Stomach (tissue), 8 donors: ENCODE measurements at regions not wholly inside any gene's neighbourhood (a gene's known extent, or its start where the extent isn't known, plus 50 kb on each side); places are given as distances from the start of the nearest gene placed in this dataset.
A peak's percentile ranks its signal among the peaks of the same experiment; 100 is the strongest.
"Not testable (repeated sequence)": the region's sequence is repeated elsewhere in the genome, so short reads cannot be mapped to it uniquely, and the experiment has no call there.

Source experiments
- DNase-seq, 2 donors: peaks; one replicate each; pipeline versions ENCODE4 v3.0.0 to v3.0.0-alpha.2; 2013 to 2019
- H3K27ac ChIP-seq, 5 donors: fragments of 200-600 bp in 4 of 5; sonication (generic) in 4 of 5; one replicate each; pipeline ENCODE4 v1.5.1; 2013 to 2019; ENCODE audit warnings: mild to moderate bottlenecking in 1 of 5, moderate library complexity in 1 of 5
- H3K27me3 ChIP-seq, 3 donors: fragments of 200-600 bp; sonication (generic); one replicate each; pipeline ENCODE4 v1.5.1; 2017 to 2019; ENCODE audit warnings: mixed run types in 1 of 3
- H3K36me3 ChIP-seq, 4 donors: fragments of 200-600 bp; sonication (generic); 1 replicate in 3 of 4; 2 replicates in 1 of 4; pipeline ENCODE4 v1.5.1; 2016 to 2019
- H3K4me1 ChIP-seq, 4 donors: fragments of 200-600 bp; sonication (generic); one replicate each; pipeline ENCODE4 v1.5.1; 2016 to 2019
- H3K4me3 ChIP-seq, 4 donors: fragments of 200-600 bp; sonication (generic) in 3 of 4; one replicate each; pipeline ENCODE4 v1.5.1; 2016 to 2019; ENCODE audit warnings: mild to moderate bottlenecking in 1 of 4
- H3K9me3 ChIP-seq, 4 donors: fragments of 200-600 bp; sonication (generic); one replicate each; pipeline ENCODE4 v1.5.1; 2016 to 2019
- CTCF ChIP-seq, 7 experiments: fragments of 450-650 bp in 4 of 7; fragments of 200-600 bp in 3 of 7; sonication (generic) in 3 of 7; IDR thresholded peaks; one replicate each; pipeline ENCODE4 v1.5.1; 2016 to 2019; ENCODE audit warnings: antibody characterized with exemption in 7 of 7, control low read depth in 2 of 7, mild to moderate bottlenecking in 1 of 7
- EP300 ChIP-seq: sonication (generic); formaldehyde crosslinking; IDR thresholded peaks from one replicate; pipeline ENCODE4 v1.6.1; 2017; ENCODE audit warnings: antibody characterized with exemption
- POLR2A ChIP-seq, 4 donors: fragments of 450-650 bp; IDR thresholded peaks; one replicate each; pipeline ENCODE4 v1.6.1; 2016; ENCODE audit warnings: antibody characterized with exemption in 4 of 4, control low read depth in 2 of 4, mild to moderate bottlenecking in 1 of 4, moderate library complexity in 1 of 4
- POLR2AphosphoS5 ChIP-seq, 3 donors: sonication (generic); formaldehyde crosslinking; IDR thresholded peaks; one replicate each; pipeline ENCODE4 v1.6.1; 2016; ENCODE audit warnings: antibody characterized with exemption in 3 of 3
- WGBS, 5 donors: extraction: QIAGEN DNeasy Blood & Tissue Kit in 3 of 5; methylation state at CpG; one replicate each; pipeline versions ENCODE4 v1.1.5 to v1.1.7; 2013 to 2018; 5-methylcytosine and 5-hydroxymethylcytosine counted together
- intact Hi-C: fragments of 100-400 bp; cut with DNase I; formaldehyde crosslinking; loops from one replicate; pipeline ENCODE4 v1.15.1; 2023; ENCODE audit warnings: low total_unique reads
- donor health status: healthy with polysubstance abuse.
- donor health status: Bipolar disorder and iron deficiency.
- donor health status: healthy.

- DNase-seq, result peak in 1 of 2 donors; percentile 10
These were observed 121.9 kb downstream of the RRAGB start for GRCh38 chrX:55839485-55839884.

GRCh38 chrX:55841962-55842752, 124.6 kb downstream of the RRAGB start:
- TF ChIP-seq POLR2AphosphoS5 (IDR thresholded peaks at IDR 0.05) (no peak), POLR2A (IDR thresholded peaks at IDR 0.05) (no peak), CTCF (IDR thresholded peaks at IDR 0.05) (no peak), EP300 (no peak)
- Histone ChIP-seq H3K27ac (no peak overlapping the region), H3K4me1 (no peaks in the 10 kb centered on the region), H3K27me3 (no peaks in the 10 kb centered on the region), H3K4me3 (no peak overlapping the region), H3K36me3 (no peaks in the 10 kb centered on the region), H3K9me3 (peaks cover 0 to 15% (median 0%) of the 10 kb centered on the region in 4 donors)
- intact Hi-C loops, result no loop called here
- DNase-seq, result no peak
- WGBS, 5 donors, result 48 to 76% (median 67%) methylated on average over 4 of the region's 4 CpGs; no CpG with 5 or more reads in 1 of the 5 donors

More at GRCh38 chrX:55839485-55839884, 121.9 kb downstream of the RRAGB start:
- Histone ChIP-seq H3K4me3 (no peak overlapping the region), H3K4me1 (no peaks in the 10 kb centered on the region), H3K36me3 (no peaks in the 10 kb centered on the region), H3K27ac (no peak overlapping the region), H3K27me3 (no peaks in the 10 kb centered on the region), H3K9me3 (peaks cover 0 to 22% (median 0%) of the 10 kb centered on the region in 4 donors)
- 48 to 72% (median 54%) methylated on average over 1 to 2 of the region's 2 CpGs; no CpG with 5 or more reads in 1 of the 5 donors for WGBS, 5 donors
- TF ChIP-seq EP300 (no peak), CTCF (IDR thresholded peaks at IDR 0.05) (no peak), POLR2A (IDR thresholded peaks at IDR 0.05) (no peak), POLR2AphosphoS5 (IDR thresholded peaks at IDR 0.05) (no peak)
- intact Hi-C loops, result no loop called here

- H3K36me3 ChIP-seq, H3K4me1 ChIP-seq, H3K9me3 ChIP-seq, H3K27me3 ChIP-seq, H3K27ac ChIP-seq, intact Hi-C loops, H3K4me3 ChIP-seq, DNase-seq: not testable (repeated sequence)
- WGBS, 5 donors, result 13 to 50% (median 19%) methylated on average over 4 of the region's 4 CpGs
These were observed 149.2 kb downstream of the RRAGB start for GRCh38 chrX:55866779-55867178.

- DNase-seq, result no peak
- H3K9me3 ChIP-seq, result peaks cover 0 to 7% (median 2%) of the 10 kb centered on the region in 4 donors
- 34 to 81% (median 64%) methylated on average over 1 of the region's 1 CpG for WGBS, 5 donors
These were observed 149.7 kb downstream of the RRAGB start for GRCh38 chrX:55867181-55867651.

More at GRCh38 chrX:55867181-55867651, 149.7 kb downstream of the RRAGB start:
- TF ChIP-seq POLR2A (IDR thresholded peaks at IDR 0.05) (no peak), EP300 (no peak), POLR2AphosphoS5 (IDR thresholded peaks at IDR 0.05) (no peak), CTCF (IDR thresholded peaks at IDR 0.05) (no peak)
- Histone ChIP-seq H3K36me3 (no peaks in the 10 kb centered on the region), H3K27ac (no peak overlapping the region), H3K4me1 (no peaks in the 10 kb centered on the region), H3K4me3 (no peak overlapping the region), H3K27me3 (no peaks in the 10 kb centered on the region)
- intact Hi-C loops, result no loop called here
